DOHH2 (cell line): ENCODE measurements at regions not wholly inside any gene's neighbourhood (a gene's known extent, or its start where the extent isn't known, plus 50 kb on each side); places are given as distances from the start of the nearest gene placed in this dataset.
"Not testable (repeated sequence)": the region's sequence is repeated elsewhere in the genome, so short reads cannot be mapped to it uniquely, and the experiment has no call there.

Experiments
- EZH2phosphoT487 ChIP-seq: fragments of 200-600 bp; sonication (generic); IDR thresholded peaks from 2 replicates; pipeline ENCODE4 v1.6.1; 2017; ENCODE audit warnings: borderline replicate concordance, mild to moderate bottlenecking, antibody characterized with exemption, low read length, moderate library complexity, mixed read lengths
- TF ChIP-seq, protein P1 (sequence below): fragments of 200-600 bp; sonication (generic); IDR thresholded peaks from one replicate; pipeline ENCODE4 v1.5.1; 2014; ENCODE audit warnings: antibody characterized with exemption, mild to moderate bottlenecking, low read depth, low read length; ENCODE audit not compliant: poor library complexity, severe bottlenecking

DNA sequence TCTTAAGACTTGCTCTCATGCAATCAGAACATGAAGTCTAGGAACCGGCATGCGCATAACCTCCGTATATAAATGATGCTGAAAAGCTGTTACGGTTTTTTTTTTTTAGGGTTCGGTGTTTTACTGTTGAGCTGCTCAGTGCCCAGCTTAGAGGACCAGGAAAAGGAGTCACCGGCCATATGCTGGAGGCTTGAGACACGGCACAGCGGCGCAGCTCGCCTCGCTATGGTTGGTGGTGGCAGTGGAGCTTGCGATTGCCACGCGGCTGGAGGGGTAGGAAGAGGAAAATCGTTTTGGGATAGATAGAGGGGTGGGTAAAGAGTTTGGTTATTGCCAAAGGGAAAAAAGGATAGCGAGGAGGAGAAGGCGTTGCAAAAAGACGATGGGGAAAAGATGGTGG lies 841.3 kb downstream of the SPATA31A1 start:
- TF ChIP-seq, protein P1, sequence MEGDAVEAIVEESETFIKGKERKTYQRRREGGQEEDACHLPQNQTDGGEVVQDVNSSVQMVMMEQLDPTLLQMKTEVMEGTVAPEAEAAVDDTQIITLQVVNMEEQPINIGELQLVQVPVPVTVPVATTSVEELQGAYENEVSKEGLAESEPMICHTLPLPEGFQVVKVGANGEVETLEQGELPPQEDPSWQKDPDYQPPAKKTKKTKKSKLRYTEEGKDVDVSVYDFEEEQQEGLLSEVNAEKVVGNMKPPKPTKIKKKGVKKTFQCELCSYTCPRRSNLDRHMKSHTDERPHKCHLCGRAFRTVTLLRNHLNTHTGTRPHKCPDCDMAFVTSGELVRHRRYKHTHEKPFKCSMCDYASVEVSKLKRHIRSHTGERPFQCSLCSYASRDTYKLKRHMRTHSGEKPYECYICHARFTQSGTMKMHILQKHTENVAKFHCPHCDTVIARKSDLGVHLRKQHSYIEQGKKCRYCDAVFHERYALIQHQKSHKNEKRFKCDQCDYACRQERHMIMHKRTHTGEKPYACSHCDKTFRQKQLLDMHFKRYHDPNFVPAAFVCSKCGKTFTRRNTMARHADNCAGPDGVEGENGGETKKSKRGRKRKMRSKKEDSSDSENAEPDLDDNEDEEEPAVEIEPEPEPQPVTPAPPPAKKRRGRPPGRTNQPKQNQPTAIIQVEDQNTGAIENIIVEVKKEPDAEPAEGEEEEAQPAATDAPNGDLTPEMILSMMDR: not testable (repeated sequence)
- TF ChIP-seq EZH2phosphoT487: not testable (repeated sequence)
